ENCODE measurements at regions not wholly inside any gene's neighbourhood (a gene's known extent, or its start where the extent isn't known, plus 50 kb on each side); places are given as distances from the start of the nearest gene placed in this dataset.
A peak's percentile ranks its signal among the peaks of the same experiment; 100 is the strongest.

GRCh38 chr15:39125904-39126303 lies 455.0 kb upstream of the THBS1 start:
- no peak for DNase-seq (ENCODE audit: low spot score)

- DNase-seq (ENCODE audit: low spot score): peak; percentile 49
Measured at GRCh38 chr15:39127151-39127790, 453.6 kb upstream of the THBS1 start.

DNA sequence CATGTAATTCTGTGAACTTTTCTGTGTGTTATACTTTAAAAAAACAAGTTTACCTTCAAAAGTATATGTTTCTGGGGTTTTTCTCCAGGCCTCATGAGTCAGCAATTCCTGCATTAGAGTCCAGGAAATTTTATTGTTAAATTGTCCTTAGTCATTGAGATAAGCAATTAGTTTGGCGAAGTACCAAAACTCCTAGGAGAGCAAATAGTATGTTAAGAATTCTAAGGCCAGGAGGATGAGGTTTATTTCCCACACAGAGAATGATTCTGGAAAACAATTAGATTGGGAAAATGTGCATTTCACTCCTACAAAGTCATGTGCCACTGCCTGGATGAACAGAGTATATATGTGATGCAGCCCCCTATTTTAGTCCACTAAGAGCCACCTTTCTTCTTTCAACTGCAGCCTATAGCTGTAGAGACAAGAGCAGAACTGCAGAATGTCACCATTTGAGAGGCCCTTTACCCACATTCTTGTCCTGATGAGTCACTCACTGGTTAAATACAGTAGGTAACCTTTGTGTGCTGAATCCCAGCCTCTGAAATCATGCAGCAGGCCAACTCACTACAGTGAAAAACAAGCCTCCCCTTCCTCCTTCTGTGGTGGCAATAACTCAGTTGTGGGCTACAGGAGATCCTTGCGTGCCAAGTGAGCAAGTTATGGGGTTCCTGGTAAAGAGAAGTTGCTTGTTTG lies 452.8 kb upstream of the THBS1 start:
- peak; percentile 67 for DNase-seq (ENCODE audit: low spot score)

DNA sequence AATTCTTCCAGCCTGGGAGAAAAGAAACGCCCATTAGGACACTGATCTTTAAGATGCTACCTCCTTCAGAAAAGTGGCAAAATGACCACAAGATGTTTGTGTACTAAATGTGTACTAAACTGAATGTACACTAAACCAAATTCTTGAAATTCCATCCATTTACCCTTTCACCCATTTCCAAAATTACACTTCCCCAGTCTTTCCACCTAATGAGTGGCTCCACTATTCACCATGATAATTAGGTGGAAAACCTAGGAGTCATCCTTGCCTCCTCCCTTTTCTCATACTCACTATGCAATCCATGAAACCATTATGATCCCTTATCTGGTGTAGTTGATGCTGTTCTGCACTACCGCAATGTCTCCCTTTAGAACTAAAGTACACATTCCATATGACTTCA lies 452.1 kb upstream of the THBS1 start:
- no peak for DNase-seq (ENCODE audit: low spot score)

GRCh38 chr15:39130556-39131379 lies 450.1 kb upstream of the THBS1 start:
- no peak for DNase-seq (ENCODE audit: low spot score)

DNA sequence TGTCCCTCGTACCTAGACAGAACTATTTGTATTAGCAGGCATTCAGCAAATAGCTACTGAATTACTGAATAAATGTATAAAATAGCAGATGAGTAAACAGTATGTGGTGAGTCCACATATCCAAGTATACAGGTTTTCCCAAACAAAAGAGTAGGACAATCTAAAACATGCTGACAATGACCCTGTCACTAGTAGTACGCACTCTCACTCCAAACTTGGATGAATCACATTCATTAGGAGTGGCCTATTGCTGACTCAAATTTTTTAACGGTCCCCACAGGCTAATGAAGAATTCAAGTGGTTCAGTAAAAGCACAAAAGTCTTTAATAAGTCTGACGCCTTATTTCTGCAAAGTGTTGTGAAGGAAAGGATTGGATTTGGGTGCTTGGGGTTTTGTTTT lies 449.3 kb upstream of the THBS1 start:
- no peak for DNase-seq (ENCODE audit: low spot score)

- no peak for DNase-seq (ENCODE audit: low spot score)
Measured at GRCh38 chr15:39132070-39132469, 448.8 kb upstream of the THBS1 start.

- DNase-seq (ENCODE audit: low spot score): peak; percentile 60
Measured at GRCh38 chr15:39132954-39133600, 447.8 kb upstream of the THBS1 start.

DNA sequence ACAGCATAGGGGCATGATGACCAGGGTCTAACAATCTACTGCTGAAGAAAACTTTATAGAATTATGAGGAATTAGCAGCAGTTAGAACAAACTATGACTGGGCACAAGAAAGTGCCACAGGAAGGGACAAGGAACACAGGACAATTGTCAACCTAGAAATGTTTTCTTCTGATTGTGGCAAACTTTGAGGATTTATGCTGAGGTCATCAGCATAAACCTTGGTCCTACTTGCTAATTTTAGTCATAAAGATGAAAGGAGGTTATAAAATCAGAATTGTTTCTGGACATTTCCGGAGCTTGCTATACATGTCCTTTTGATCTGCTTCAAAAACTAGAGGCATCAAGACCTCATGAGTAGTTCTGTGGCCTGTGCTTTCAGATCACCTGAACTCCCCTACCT lies 446.6 kb upstream of the THBS1 start:
- no peak for DNase-seq (ENCODE audit: low spot score)

DNA sequence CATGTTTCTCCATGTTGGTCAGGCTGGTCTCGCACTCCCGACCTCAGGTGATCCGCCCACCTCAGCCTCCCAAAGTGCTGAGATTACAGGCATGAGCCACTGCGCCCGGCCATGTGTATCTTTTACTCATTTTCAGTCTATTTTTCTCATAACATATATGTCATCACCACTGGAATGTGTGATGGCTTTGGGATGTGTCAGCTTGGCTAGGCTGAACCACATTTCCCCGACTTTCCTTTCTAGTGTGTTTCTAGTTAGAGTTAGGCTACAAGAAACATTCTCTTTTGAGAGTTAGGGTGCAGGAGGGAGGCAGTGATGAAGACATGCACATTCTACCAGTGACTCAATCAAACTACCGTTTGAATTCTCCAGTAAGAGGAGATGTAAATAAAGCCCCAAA lies 444.9 kb upstream of the THBS1 start:
- DNase-seq (ENCODE audit: low spot score): peak; percentile 74

DNA sequence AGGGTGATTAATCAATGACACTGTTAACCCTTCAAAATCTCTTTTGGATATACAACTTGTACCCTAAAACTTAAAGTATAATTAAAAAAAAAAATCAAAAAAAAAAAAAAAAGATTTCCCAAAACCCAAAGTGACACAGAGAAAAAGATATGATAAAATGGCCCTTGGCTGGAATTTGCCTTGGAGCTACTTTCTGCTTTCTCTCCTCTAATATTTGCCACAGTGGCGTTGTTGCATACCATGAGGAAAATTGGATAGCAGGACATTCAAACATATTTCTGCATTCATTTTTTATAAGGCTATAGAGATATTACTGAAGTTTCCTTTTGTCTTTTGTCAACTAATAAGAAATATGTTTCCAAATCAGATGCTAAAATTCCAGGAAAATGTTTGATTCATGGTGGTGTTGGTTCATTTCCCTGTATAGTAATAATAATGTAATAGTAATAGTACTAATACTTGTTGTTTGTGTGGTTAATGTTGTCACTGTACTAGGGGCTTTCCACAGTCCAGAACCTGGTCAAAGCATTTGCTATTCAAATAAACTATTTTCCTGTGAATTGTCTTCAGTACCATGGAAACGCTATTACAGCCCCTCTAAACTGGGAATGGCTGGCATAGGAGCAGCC lies 441.3 kb upstream of the THBS1 start:
- DNase-seq (ENCODE audit: low spot score): no peak

GRCh38 chr15:39140060-39140604 lies 440.7 kb upstream of the THBS1 start:
- peak; percentile 73 for DNase-seq (ENCODE audit: low spot score)

DNA sequence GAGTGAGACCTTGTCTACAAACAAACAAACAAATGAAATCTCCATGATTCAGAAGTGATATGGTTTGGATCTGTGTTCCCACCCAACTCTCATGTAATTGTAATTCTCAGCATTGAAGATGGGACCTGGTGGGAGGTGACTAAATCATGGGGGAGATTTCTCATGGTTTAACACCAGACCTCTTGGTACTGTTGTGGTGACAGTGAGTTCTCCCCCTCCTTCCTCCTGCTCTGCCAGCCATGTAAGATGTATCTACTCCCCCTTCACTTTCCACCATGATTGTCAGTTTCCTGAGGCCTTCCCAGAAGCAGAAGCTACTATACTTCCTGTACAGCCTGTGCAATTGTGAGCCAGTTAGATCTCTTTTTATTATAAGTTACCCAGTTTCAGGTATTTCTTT lies 438.4 kb upstream of the THBS1 start:
- no peak for DNase-seq (ENCODE audit: low spot score)

GRCh38 chr15:39143479-39143878 lies 437.4 kb upstream of the THBS1 start:
- DNase-seq (ENCODE audit: low spot score): no peak

- no peak for DNase-seq (ENCODE audit: low spot score)
Measured at GRCh38 chr15:39144051-39144450, 436.8 kb upstream of the THBS1 start.

- no peak for DNase-seq (ENCODE audit: low spot score)
Measured at GRCh38 chr15:39144613-39145499, 436.0 kb upstream of the THBS1 start.

GRCh38 chr15:39145854-39146625 lies 434.8 kb upstream of the THBS1 start:
- DNase-seq (ENCODE audit: low spot score): no peak

DNA sequence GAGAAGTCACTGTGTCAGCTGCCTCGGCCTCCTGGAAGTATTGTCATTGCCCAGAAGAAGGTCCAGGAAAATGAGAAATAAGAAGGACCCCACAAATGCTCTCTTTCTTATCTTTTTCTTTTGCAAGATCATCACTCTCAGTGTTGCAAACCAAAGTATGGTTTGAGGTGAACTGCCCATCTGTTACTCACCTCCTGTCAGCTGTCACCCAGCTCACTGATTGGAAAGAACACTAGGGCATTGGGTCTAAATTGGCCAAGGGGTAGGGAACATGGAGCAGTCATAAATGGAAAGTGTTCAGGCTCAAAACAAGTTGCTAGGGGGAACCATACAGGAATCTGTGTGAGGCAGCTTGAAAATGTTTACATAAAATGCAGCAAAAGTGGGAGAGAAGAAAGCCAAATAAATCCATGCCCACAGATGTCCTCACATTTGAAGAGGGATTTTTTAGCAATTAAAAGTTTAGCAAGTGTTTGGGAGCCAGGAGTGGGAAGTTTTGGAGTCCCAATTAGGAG lies 431.2 kb upstream of the THBS1 start:
- DNase-seq (ENCODE audit: low spot score): no peak

DNA sequence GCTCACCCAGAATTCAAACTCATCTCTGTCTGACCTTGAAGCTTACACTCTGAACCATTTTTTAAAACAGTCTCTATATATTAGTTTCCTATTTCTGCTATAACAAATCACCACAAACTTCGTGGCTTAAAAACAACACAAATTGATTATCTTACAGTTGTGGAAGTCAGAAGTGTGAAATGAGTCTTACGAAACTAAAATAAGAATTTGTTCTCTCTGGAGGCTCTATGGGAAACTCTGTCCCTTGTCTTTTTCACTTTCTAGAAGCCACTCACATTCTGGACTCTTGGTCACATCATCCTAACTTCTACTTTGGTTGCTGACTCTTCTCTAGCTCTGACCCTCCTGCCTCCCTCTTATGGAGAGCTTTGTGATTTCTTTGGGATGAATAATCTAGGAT lies 429.3 kb upstream of the THBS1 start:
- DNase-seq (ENCODE audit: low spot score): no peak
